HCT116 (cell line): ENCODE measurements at regions not wholly inside any gene's neighbourhood (a gene's known extent, or its start where the extent isn't known, plus 50 kb on each side); places are given as distances from the start of the nearest gene placed in this dataset.

Experiments used
- ATAC-seq: fragments of 200-7000 bp; cut with Tn5 transposase; 2 replicates; pipeline ENCODE4 v1.9.1; 2020; ENCODE audit warnings: mild to moderate bottlenecking, moderate library complexity
- BruUV-seq: library from RNA; stranded (reverse); fragments of 400-500 nt; replicated peaks from 2 replicates; lab custom pipeline; 2021; lab: Mats Ljungman, UMichigan
- CTCF ChIA-PET: fragments of 300-600 bp; sonication (Branson Sonifier 250); formaldehyde crosslinking; loops from one replicate; lab custom pipeline; 2021; ENCODE audit warnings: antibody characterized with exemption; lab: Charles Lee
- POLR2A ChIA-PET: fragments of 300-600, 350-600 bp; sonication (Branson Sonifier 250); formaldehyde crosslinking; loops from one replicate; lab custom pipeline; 2021; ENCODE audit warnings: antibody characterized with exemption; lab: Charles Lee
- RAD21 ChIA-PET, 2 experiments: fragments of 300-600 bp; sonication (Branson Sonifier 250); formaldehyde crosslinking; loops; one replicate each; lab custom pipeline; 2023; ENCODE audit warnings: low total read pairs in 2 of 2; ENCODE audit not compliant: uncharacterized antibody in 2 of 2, unreplicated experiment in 2 of 2, low non-redundant PET in 1 of 2; lab: Charles Lee
- DNase-seq: peaks from one replicate; pipeline ENCODE4 v3.0.0-alpha.2; 2010; ENCODE audit warnings: low read depth, low spot score
- H2AFZ ChIP-seq: fragments of 200-600 bp; shearing (Covaris generic), sonication (generic); 2 replicates; pipeline ENCODE4 v1.6.1; 2017; ENCODE audit warnings: low read depth, mixed run types, mixed read lengths, antibody characterized with exemption, low read length; ENCODE audit not compliant: poor library complexity, severe bottlenecking
- H3K27ac ChIP-seq: 2 replicates; pipeline ENCODE4 v1.5.1; 2012; ENCODE audit warnings: low read depth, low read length
- H3K27me3 ChIP-seq: fragments of 200-600 bp; sonication (generic); 2 replicates; pipeline ENCODE4 v1.6.1; 2016; ENCODE audit warnings: mixed run types, low read length, mixed read lengths; ENCODE audit not compliant: insufficient read depth
- H3K36me3 ChIP-seq, 2 experiments: fragments of 200-500 bp in 1 of 2; fragments of 200-600 bp in 1 of 2; sonication (Bioruptor generic) in 1 of 2; sonication (generic) in 1 of 2; 2 replicates each; pipeline versions ENCODE4 v1.5.1 to v1.6.1; 2014 to 2016; ENCODE audit warnings: low read length in 2 of 2, inconsistent platforms in 1 of 2, mixed read lengths in 1 of 2, mixed run types in 1 of 2; ENCODE audit not compliant: insufficient read depth in 2 of 2, control insufficient read depth in 1 of 2
- H3K4me1 ChIP-seq, 2 experiments: fragments of 200-600 bp in 1 of 2; sonication (generic) in 1 of 2; 2 replicates each; pipeline versions ENCODE4 v1.5.1 to v1.6.1; 2012 to 2017; ENCODE audit warnings: low read length in 2 of 2, inconsistent platforms in 1 of 2, mild to moderate bottlenecking in 1 of 2, mixed read lengths in 1 of 2, mixed run types in 1 of 2, moderate library complexity in 1 of 2; ENCODE audit not compliant: insufficient read depth in 2 of 2, control insufficient read depth in 1 of 2
- H3K4me2 ChIP-seq: fragments of 200-600 bp; sonication (generic); 2 replicates; pipeline ENCODE4 v1.6.1; 2017; ENCODE audit warnings: mixed run types, low read length, mixed read lengths
- H3K4me3 ChIP-seq, 2 experiments: fragments of 200-600 bp in 1 of 2; sonication (generic) in 1 of 2; replicated peaks in 1 of 2; 2 replicates each; pipeline ENCODE4 v1.5.1; 2011 to 2016; ENCODE audit warnings: low read length in 2 of 2, control low read depth in 1 of 2, low read depth in 1 of 2, mild to moderate bottlenecking in 1 of 2, mixed read lengths in 1 of 2, mixed run types in 1 of 2
- H3K79me2 ChIP-seq: fragments of 200-600 bp; sonication (generic); 2 replicates; pipeline ENCODE4 v1.6.1; 2017; ENCODE audit warnings: mild to moderate bottlenecking, mixed run types, low read length, moderate library complexity, mixed read lengths; ENCODE audit not compliant: insufficient read depth
- H3K9ac ChIP-seq: fragments of 200-600 bp; sonication (generic); 2 replicates; pipeline ENCODE4 v1.6.1; 2016; ENCODE audit warnings: low read length, mixed read lengths
- H3K9me2 ChIP-seq: fragments of 200-600 bp; sonication (generic), shearing (Covaris generic); 2 replicates; pipeline ENCODE4 v1.6.1; 2017; ENCODE audit warnings: mixed run types, mild to moderate bottlenecking, moderate library complexity; ENCODE audit not compliant: insufficient read depth
- H3K9me3 ChIP-seq, 2 experiments: fragments of 200-500 bp in 1 of 2; fragments of 200-600 bp in 1 of 2; sonication (Bioruptor generic) in 1 of 2; sonication (generic) in 1 of 2; 2 replicates each; pipeline ENCODE4 v1.6.1; 2014 to 2017; ENCODE audit warnings: low read length in 2 of 2, mixed read lengths in 2 of 2, inconsistent platforms in 1 of 2, low read depth in 1 of 2, mild to moderate bottlenecking in 1 of 2, mixed run types in 1 of 2, moderate library complexity in 1 of 2; ENCODE audit not compliant: control insufficient read depth in 1 of 2, insufficient read depth in 1 of 2
- H4K20me1 ChIP-seq: fragments of 200-600 bp; sonication (generic), shearing (Covaris generic); 2 replicates; pipeline ENCODE4 v1.6.1; 2017; ENCODE audit warnings: mixed run types, mild to moderate bottlenecking, moderate library complexity; ENCODE audit not compliant: insufficient read depth
- ATF3 ChIP-seq: IDR thresholded peaks from 2 replicates; pipeline ENCODE4 v1.6.1; 2012
- CBX3 ChIP-seq: IDR thresholded peaks from 2 replicates; pipeline ENCODE4 v1.6.1; 2012; ENCODE audit warnings: low read depth
- CEBPB ChIP-seq: IDR thresholded peaks from 2 replicates; pipeline ENCODE4 v1.6.1; 2012; ENCODE audit warnings: low read depth
- CTCF ChIP-seq, 3 experiments: fragments of 200-600 bp in 1 of 3; sonication (generic) in 1 of 3; IDR thresholded peaks in 2 of 3; conservative IDR thresholded peaks in 1 of 3; 2 replicates each; pipeline ENCODE4 v1.5.1; 2012 to 2017; ENCODE audit warnings: low read depth in 2 of 3, low read length in 2 of 3, antibody characterized with exemption in 1 of 3, borderline replicate concordance in 1 of 3, control low read depth in 1 of 3, mild to moderate bottlenecking in 1 of 3, mixed read lengths in 1 of 3, mixed run types in 1 of 3, moderate library complexity in 1 of 3; ENCODE audit not compliant: insufficient read depth in 1 of 3
- ELF1 ChIP-seq: IDR thresholded peaks from 2 replicates; pipeline ENCODE4 v1.6.1; 2012; ENCODE audit warnings: low read depth, borderline replicate concordance
- EZH2phosphoT487 ChIP-seq: fragments of 200-600 bp; IDR thresholded peaks from 2 replicates; pipeline ENCODE4 v1.6.1; 2018; ENCODE audit warnings: antibody characterized with exemption, borderline replicate concordance
- FOSL1 ChIP-seq: IDR thresholded peaks from 2 replicates; pipeline ENCODE4 v1.6.1; 2012; ENCODE audit warnings: low read depth
- JUND ChIP-seq: IDR thresholded peaks from 2 replicates; pipeline ENCODE4 v1.6.1; 2012
- MAX ChIP-seq: IDR thresholded peaks from 2 replicates; pipeline ENCODE4 v1.6.1; 2012
- POLR2A ChIP-seq: IDR thresholded peaks from 2 replicates; pipeline ENCODE4 v1.7.0; 2011; ENCODE audit warnings: borderline replicate concordance; ENCODE audit not compliant: insufficient read depth, insufficient read length; ENCODE audit errors: extremely low read depth
- POLR2AphosphoS5 ChIP-seq: IDR thresholded peaks from 2 replicates; pipeline ENCODE4 v1.6.1; 2011; ENCODE audit warnings: mild to moderate bottlenecking, low read depth, low read length, moderate library complexity
- RAD21 ChIP-seq: IDR thresholded peaks from 2 replicates; pipeline ENCODE4 v1.6.1; 2012; ENCODE audit warnings: low read depth, mild to moderate bottlenecking
- REST ChIP-seq: IDR thresholded peaks from 2 replicates; pipeline ENCODE4 v1.6.1; 2012; ENCODE audit warnings: low read depth
- SIN3A ChIP-seq: IDR thresholded peaks from 2 replicates; pipeline ENCODE4 v1.6.1; 2012; ENCODE audit warnings: low read depth
- SRF ChIP-seq: IDR thresholded peaks from 2 replicates; pipeline ENCODE4 v1.6.1; 2012; ENCODE audit warnings: low read depth
- TCF7L2 ChIP-seq: IDR thresholded peaks from 2 replicates; pipeline ENCODE4 v1.7.0; 2011; ENCODE audit warnings: borderline replicate concordance, inconsistent platforms; ENCODE audit not compliant: insufficient read depth, insufficient read length; ENCODE audit errors: extremely low read depth
- ZBTB33 ChIP-seq: IDR thresholded peaks from 2 replicates; pipeline ENCODE4 v1.6.1; 2011; ENCODE audit warnings: mild to moderate bottlenecking, low read length, moderate library complexity; ENCODE audit not compliant: insufficient replicate concordance; ENCODE audit errors: extremely low read depth
- ZFX ChIP-seq: fragments of 450-650 bp; IDR thresholded peaks from 2 replicates; pipeline ENCODE4 v1.6.1; 2017
- ZNF274 ChIP-seq: fragments of 200-500 bp; sonication (Bioruptor generic); IDR thresholded peaks from 2 replicates; pipeline ENCODE4 v1.6.1; 2014; ENCODE audit warnings: mild to moderate bottlenecking, low read depth, low read length, inconsistent platforms
- intact Hi-C: fragments of 100-400 bp; cut with micrococcal nuclease; formaldehyde crosslinking; loops from 2 replicates; pipeline ENCODE4 v1.10.0; 2022

GRCh38 chr2:137845422-137845821 lies 118.9 kb upstream of the HNMT start:
- TF ChIP-seq REST (no peak), MAX (no peak), EZH2phosphoT487 (no peak), FOSL1 (no peak), SIN3A (no peak), ELF1 (no peak), ATF3 (no peak), CEBPB (no peak), CBX3 (no peak), ZFX (no peak), ZNF274 (no peak), JUND (no peak), CTCF (IDR thresholded peaks at IDR 0.05 in 2 of 3, conservative IDR thresholded peaks at IDR 0.05 in 1 of 3; ENCODE audit: borderline replicate concordance in 1 of 3, insufficient read depth in 1 of 3, low read depth in 2 of 3, low read length in 2 of 3) (no peak), POLR2AphosphoS5 (no peak), RAD21 (no peak), TCF7L2 (no peak), POLR2A (no peak), ZBTB33 (no peak), SRF (no peak)
- H3K9me2 ChIP-seq, result no peaks in the 10 kb centered on the region
- no peaks in the 10 kb centered on the region for H3K79me2 ChIP-seq
- no peak overlapping the region for H3K9ac ChIP-seq
- no peak overlapping the region for H2AFZ ChIP-seq
- ATAC-seq (no peak), DNase-seq (no peak)
- H3K4me3 ChIP-seq, result no peak overlapping the region
- no peak overlapping the region for H3K4me2 ChIP-seq
- no peaks in the 10 kb centered on the region for H4K20me1 ChIP-seq
- no peaks in the 10 kb centered on the region for H3K4me1 ChIP-seq
- POLR2A ChIA-PET, result no interaction called here
- RAD21 ChIA-PET, result no interaction called here
- BruUV-seq, result no TSS peak
- H3K36me3 ChIP-seq, result no peaks in the 10 kb centered on the region
- no peak overlapping the region for H3K27ac ChIP-seq
- H3K9me3 ChIP-seq, result 0 out of 4 replicates have a peak, but pooled peaks cover 0 to 4% of the 10 kb centered on the region in 2 experiments
- CTCF ChIA-PET, result no interaction called here
- no peaks in the 10 kb centered on the region for H3K27me3 ChIP-seq
- intact Hi-C loops, result no loop called here
